ENCODE measurements at regions not wholly inside any gene's neighbourhood (a gene's known extent, or its start where the extent isn't known, plus 50 kb on each side); places are given as distances from the start of the nearest gene placed in this dataset.

GRCh38 chr2:15889442-15890123 is 50.8 kb upstream of the MYCN start:
- Histone ChIP-seq H3K4me1 (no peaks in the 10 kb centered on the region), H3K36me3 (no peaks in the 10 kb centered on the region), H3K4me3 (no peak overlapping the region), H3K27ac (no peak overlapping the region), H3K27me3 (no peaks in the 10 kb centered on the region), H3K9me3 (no peaks in the 10 kb centered on the region)
- no peak for DNase-seq
- 64% methylated on average over 7 of the region's 15 CpGs for WGBS (ENCODE audit: insufficient coverage, low coverage, low lambda C conversion rate, missing lambda C conversion rate)
- intact Hi-C loops (cut with DNase I) = no loop called here
- TF ChIP-seq POLR2A (IDR thresholded peaks at IDR 0.05) (no peak), CTCF (IDR thresholded peaks at IDR 0.05) (no peak)
- peak in 1 of 4 donors; percentile 21 for ATAC-seq

GRCh38 chr2:15890124-15890754 is 50.1 kb upstream of the MYCN start:
- WGBS (ENCODE audit: insufficient coverage, low coverage, low lambda C conversion rate, missing lambda C conversion rate) = 96% methylated on average over 4 of the region's 18 CpGs
- no peak overlapping the region for H3K27ac ChIP-seq
- H3K4me1 ChIP-seq = no peaks in the 10 kb centered on the region
- no peak overlapping the region for H3K4me3 ChIP-seq
- no peaks in the 10 kb centered on the region for H3K27me3 ChIP-seq
- DNase-seq (no peak), ATAC-seq (no peak)
- H3K9me3 ChIP-seq = no peaks in the 10 kb centered on the region
- TF ChIP-seq CTCF (IDR thresholded peaks at IDR 0.05) (no peak), POLR2A (IDR thresholded peaks at IDR 0.05) (no peak)
- intact Hi-C loops (cut with DNase I) = no loop called here
- no peaks in the 10 kb centered on the region for H3K36me3 ChIP-seq

Small RNAs in the stretch of these regions (small RNA-seq; reads per million reads assigned to genes)
- gene RNU5E-7P = 0 reads per million in 2 experiments

Measured in right lobe of liver (tissue), 6 donors.